GM12878 (cell line): ENCODE measurements at regions not wholly inside any gene's neighbourhood (a gene's known extent, or its start where the extent isn't known, plus 50 kb on each side); places are given as distances from the start of the nearest gene placed in this dataset.

Source experiments
- ATAC-seq: fragments of 200-7000 bp; cut with Tn5 transposase; 3 replicates; pipeline ENCODE4 v1.9.1; 2020; ENCODE audit warnings: mild to moderate bottlenecking, moderate library complexity
- BruUV-seq: library from RNA; stranded (reverse); fragments of 400-500 nt; replicated peaks from 2 replicates; lab custom pipeline; 2021; lab: Mats Ljungman, UMichigan
- CTCF ChIA-PET: fragments of 300-600 bp; sonication (Branson Sonifier 250); formaldehyde crosslinking; extraction: SDS; loops from one replicate; lab custom pipeline; 2021; ENCODE audit warnings: inconsistent platforms; lab: Yijun Ruan, JAX
- POLR2A ChIA-PET: fragments of 350-600 bp; formaldehyde crosslinking; extraction: SDS; loops from one replicate; lab custom pipeline; 2021; ENCODE audit warnings: inconsistent platforms; lab: Charles Lee
- RAD21 ChIA-PET: fragments of 300-600 bp; sonication (Branson Sonifier 250); formaldehyde crosslinking; loops from one replicate; lab custom pipeline; 2023; ENCODE audit warnings: antibody characterized with exemption; ENCODE audit not compliant: unreplicated experiment; lab: Charles Lee
- SMC1A ChIA-PET: fragments of 300-600 bp; sonication (Branson Sonifier 250); formaldehyde crosslinking; loops from one replicate; lab custom pipeline; 2023; ENCODE audit not compliant: unreplicated experiment, uncharacterized antibody; lab: Charles Lee
- DNase-seq: peaks from one replicate; pipeline ENCODE4 v3.0.0-alpha.2; 2011; ENCODE audit warnings: low read depth, low spot score
- FAIRE-seq: peaks from 3 replicates; lab custom pipeline; 2011; peaks lifted over from hg19 to GRCh38; lab: Jason Lieb, UNC
- H2AFZ ChIP-seq: 2 replicates; pipeline ENCODE4 v1.6.0; 2011; ENCODE audit warnings: low read depth, low read length, control low read depth; ENCODE audit not compliant: control insufficient read depth
- H3K27ac ChIP-seq: 2 replicates; pipeline ENCODE4 v1.5.1; 2011; ENCODE audit warnings: control low read depth; ENCODE audit not compliant: control insufficient read depth, insufficient read depth
- H3K27me3 ChIP-seq, 2 experiments: replicated peaks in 1 of 2; 2 replicates each; pipeline versions ENCODE4 v1.6.0 to v1.6.1; 2011; ENCODE audit warnings: low read length in 1 of 2; ENCODE audit not compliant: control insufficient read depth in 2 of 2, insufficient read depth in 2 of 2
- H3K36me3 ChIP-seq, 2 experiments: 2 replicates each; pipeline ENCODE4 v1.5.1; 2011; ENCODE audit warnings: low read length in 1 of 2; ENCODE audit not compliant: control insufficient read depth in 2 of 2, insufficient read depth in 2 of 2
- H3K4me1 ChIP-seq: 2 replicates; pipeline ENCODE4 v1.6.1; 2011; ENCODE audit warnings: mild to moderate bottlenecking, low read length, moderate library complexity, mixed read lengths; ENCODE audit not compliant: control insufficient read depth, insufficient read depth
- H3K4me2 ChIP-seq: 2 replicates; pipeline ENCODE4 v1.6.0; 2011; ENCODE audit warnings: control low read depth; ENCODE audit not compliant: control insufficient read depth, insufficient read depth
- H3K4me3 ChIP-seq: fragments of 200-600 bp; sonication (generic); 2 replicates; pipeline ENCODE4 v1.5.1; 2016
- H3K79me2 ChIP-seq: 2 replicates; pipeline ENCODE4 v1.6.0; 2011; ENCODE audit warnings: low read length; ENCODE audit not compliant: control insufficient read depth, insufficient read depth
- H3K9ac ChIP-seq: 2 replicates; pipeline ENCODE4 v1.8.0; 2011; ENCODE audit warnings: low read length, control low read depth, mixed read lengths; ENCODE audit not compliant: control insufficient read depth, insufficient read depth
- H3K9me3 ChIP-seq: replicated peaks from 3 replicates; pipeline ENCODE4 v1.5.1; 2011; ENCODE audit warnings: mild to moderate bottlenecking, low read length; ENCODE audit not compliant: control insufficient read depth, insufficient read depth
- H4K20me1 ChIP-seq: 2 replicates; pipeline ENCODE4 v1.6.0; 2011; ENCODE audit not compliant: control insufficient read depth, insufficient read depth
- BACH1 ChIP-seq: fragments of 450-650 bp; IDR thresholded peaks from 2 replicates; pipeline ENCODE4 v1.6.1; 2017; ENCODE audit warnings: mild to moderate bottlenecking, borderline replicate concordance
- CBX5 ChIP-seq: sonication (generic); IDR thresholded peaks from 2 replicates; pipeline ENCODE4 v1.6.1; 2016; ENCODE audit warnings: low read depth, moderate library complexity, mild to moderate bottlenecking, inconsistent platforms
- CHD2 ChIP-seq: IDR thresholded peaks from 2 replicates; pipeline ENCODE4 v1.6.1; 2011; ENCODE audit warnings: low read depth, low read length, improper control_type of control experiment, borderline replicate concordance
- EGR1 ChIP-seq, 2 experiments: IDR thresholded peaks; 1 replicate in 1 of 2; 2 replicates in 1 of 2; pipeline ENCODE4 v1.6.1; 2011 to 2012; ENCODE audit warnings: low read depth in 2 of 2, low read length in 2 of 2, borderline replicate concordance in 1 of 2, mild to moderate bottlenecking in 1 of 2, moderate library complexity in 1 of 2
- KLF5 ChIP-seq: fragments of 450-650 bp; IDR thresholded peaks from 2 replicates; pipeline ENCODE4 v1.6.1; 2014; ENCODE audit warnings: mild to moderate bottlenecking; ENCODE audit not compliant: partially characterized antibody
- NRF1 ChIP-seq: conservative IDR thresholded peaks from 2 replicates; pipeline ENCODE4 v1.6.1; 2011; ENCODE audit warnings: mild to moderate bottlenecking, low read depth, low read length, improper control_type of control experiment
- PAX5 ChIP-seq: IDR thresholded peaks from 2 replicates; pipeline ENCODE4 v1.6.1; 2011; ENCODE audit warnings: low read depth, low read length, borderline replicate concordance
- RELA ChIP-seq: fragments of 450-650 bp; IDR thresholded peaks from 2 replicates; pipeline ENCODE4 v1.8.0; 2014; ENCODE audit warnings: borderline replicate concordance; ENCODE audit not compliant: partially characterized antibody
- SMARCA5 ChIP-seq: fragments of 450-650 bp; IDR thresholded peaks from 2 replicates; pipeline ENCODE4 v1.6.1; 2017; ENCODE audit warnings: mild to moderate bottlenecking
- SREBF1 ChIP-seq: IDR thresholded peaks from 2 replicates; pipeline ENCODE4 v1.6.1; 2012; ENCODE audit warnings: mild to moderate bottlenecking, low read length
- WGBS: methylation state at CpG from one replicate; pipeline ENCODE4 v1.1.6; 2016; ENCODE audit warnings: low lambda C conversion rate; ENCODE audit not compliant: insufficient replicate concordance, insufficient coverage; ENCODE audit errors: missing lambda C conversion rate; 5-methylcytosine and 5-hydroxymethylcytosine counted together
- in situ Hi-C: fragments of 300-500 bp; cut with MboI; formaldehyde crosslinking; loops from 9 replicates; pipeline ENCODE4 v1.14.3; 2018; ENCODE audit warnings: mixed read lengths
- intact Hi-C: fragments of 100-400 bp; cut with micrococcal nuclease; formaldehyde crosslinking; loops from one replicate; pipeline ENCODE4 v1.14.2; 2022; ENCODE audit not compliant: unreplicated experiment
- TF ChIP-seq, protein P1 (sequence below): IDR thresholded peaks from 2 replicates; pipeline ENCODE4 v1.6.1; 2011; ENCODE audit warnings: mild to moderate bottlenecking, low read depth, low read length, moderate library complexity; ENCODE audit not compliant: insufficient replicate concordance
- TF ChIP-seq, protein P2 (sequence below): IDR thresholded peaks from 2 replicates; pipeline ENCODE4 v1.6.1; 2011; ENCODE audit warnings: low read depth, mild to moderate bottlenecking, low read length, moderate library complexity, borderline replicate concordance; ENCODE audit errors: extremely low read depth
- TF ChIP-seq, protein P3 (sequence below): fragments of 450-650 bp; IDR thresholded peaks from 2 replicates; pipeline ENCODE4 v1.6.1; 2018; ENCODE audit warnings: borderline replicate concordance, mild to moderate bottlenecking; ENCODE audit not compliant: partially characterized antibody

DNA sequence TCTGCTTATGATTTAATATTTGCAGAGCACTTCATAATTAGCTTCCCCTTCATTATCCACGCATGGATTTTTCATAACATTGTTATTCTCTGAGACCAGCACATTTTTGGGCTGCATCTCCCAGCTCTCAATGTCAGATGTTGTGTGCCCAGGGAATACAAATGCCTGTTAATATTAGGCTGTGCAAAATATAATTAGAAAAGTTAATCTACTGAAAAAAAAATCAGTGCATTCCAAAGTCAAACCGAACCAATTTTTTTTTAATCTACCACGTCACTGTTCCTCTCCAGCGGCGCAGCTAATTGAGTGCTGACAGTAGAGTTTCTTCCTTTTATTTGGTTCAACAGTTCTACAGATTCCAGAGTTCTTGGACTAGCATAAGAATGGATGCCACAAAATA lies 191.0 kb upstream of the RGS6 start:
- Histone ChIP-seq H3K4me3 (no peak overlapping the region), H2AFZ (no peak overlapping the region), H3K36me3 (peaks cover 17 to 20% of the 10 kb centered on the region in 2 experiments; a peak in 3 of 4 replicates), H3K4me2 (no peak overlapping the region), H4K20me1 (no peaks in the 10 kb centered on the region), H3K9me3 (no peaks in the 10 kb centered on the region), H3K27me3 (no peaks in the 10 kb centered on the region), H3K27ac (no peak overlapping the region), H3K4me1 (no peaks in the 10 kb centered on the region), H3K9ac (no peak overlapping the region), H3K79me2 (no peaks in the 10 kb centered on the region)
- ChIA-PET SMC1A (interaction anchor here (0.6 to 4.4 kb wide), 7 partner anchors 9 to 609 kb away, joined by 3 to 15 read pairs (median 3); no protein-coding TSS in a partner anchor), RAD21 (interaction anchor here (0.8 kb wide), 1 partner anchor 9 kb away, joined by 3 read pairs; no protein-coding TSS in a partner anchor), POLR2A (no interaction called here), CTCF (interaction anchor here (1.0 to 2.7 kb wide), 3 partner anchors 10 to 637 kb away, joined by 3 to 8 read pairs (median 6); no protein-coding TSS in a partner anchor)
- ATAC-seq (no peak), DNase-seq (no peak), FAIRE-seq (no peak)
- TF ChIP-seq, protein P1, sequence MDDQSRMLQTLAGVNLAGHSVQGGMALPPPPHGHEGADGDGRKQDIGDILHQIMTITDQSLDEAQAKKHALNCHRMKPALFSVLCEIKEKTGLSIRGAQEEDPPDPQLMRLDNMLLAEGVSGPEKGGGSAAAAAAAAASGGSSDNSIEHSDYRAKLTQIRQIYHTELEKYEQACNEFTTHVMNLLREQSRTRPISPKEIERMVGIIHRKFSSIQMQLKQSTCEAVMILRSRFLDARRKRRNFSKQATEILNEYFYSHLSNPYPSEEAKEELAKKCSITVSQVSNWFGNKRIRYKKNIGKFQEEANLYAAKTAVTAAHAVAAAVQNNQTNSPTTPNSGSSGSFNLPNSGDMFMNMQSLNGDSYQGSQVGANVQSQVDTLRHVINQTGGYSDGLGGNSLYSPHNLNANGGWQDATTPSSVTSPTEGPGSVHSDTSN = no peak
- no peak for TF ChIP-seq CBX5
- in situ Hi-C loops (no loop called here), intact Hi-C loops (no loop called here)
- BruUV-seq = no TSS peak
- 99% methylated on average over 5 of the region's 5 CpGs for WGBS

- no peak for DNase-seq
- no TSS peak for BruUV-seq
- H3K4me3 ChIP-seq = no peak overlapping the region
- H3K4me2 ChIP-seq = no peak overlapping the region
- peaks cover under 1% of the 10 kb centered on the region; the same call in 1 of the 3 replicates for H3K9me3 ChIP-seq
- ChIA-PET RAD21 (no interaction called here), POLR2A (no interaction called here), SMC1A (interaction anchor here (0.7 kb wide), 1 partner anchor 188 kb away, joined by 3 read pairs; no protein-coding TSS in a partner anchor), CTCF (interaction anchor here (1.0 kb wide), 1 partner anchor 604 kb away, joined by 4 read pairs; no protein-coding TSS in a partner anchor)
- H3K4me1 ChIP-seq = no peaks in the 10 kb centered on the region
- no peak overlapping the region for H3K27ac ChIP-seq
- no peaks in the 10 kb centered on the region for H3K79me2 ChIP-seq
- 97% methylated on average over 6 of the region's 6 CpGs for WGBS
- H3K36me3 ChIP-seq = peaks cover 10 to 13% of the 10 kb centered on the region in 2 experiments; a peak in 3 of 4 replicates
- in situ Hi-C loops = no loop called here
- H3K27me3 ChIP-seq = no peaks in the 10 kb centered on the region
- H2AFZ ChIP-seq = no peak overlapping the region
- FAIRE-seq = no peak
- intact Hi-C loops = no loop called here
- ATAC-seq = no peak
- H4K20me1 ChIP-seq = no peaks in the 10 kb centered on the region
- no peak overlapping the region for H3K9ac ChIP-seq
- no peak for TF ChIP-seq RELA
- no peak for TF ChIP-seq BACH1
- TF ChIP-seq NRF1 = no peak
- TF ChIP-seq, protein P2, sequence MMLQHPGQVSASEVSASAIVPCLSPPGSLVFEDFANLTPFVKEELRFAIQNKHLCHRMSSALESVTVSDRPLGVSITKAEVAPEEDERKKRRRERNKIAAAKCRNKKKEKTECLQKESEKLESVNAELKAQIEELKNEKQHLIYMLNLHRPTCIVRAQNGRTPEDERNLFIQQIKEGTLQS = no peak
- TF ChIP-seq, protein P3, sequence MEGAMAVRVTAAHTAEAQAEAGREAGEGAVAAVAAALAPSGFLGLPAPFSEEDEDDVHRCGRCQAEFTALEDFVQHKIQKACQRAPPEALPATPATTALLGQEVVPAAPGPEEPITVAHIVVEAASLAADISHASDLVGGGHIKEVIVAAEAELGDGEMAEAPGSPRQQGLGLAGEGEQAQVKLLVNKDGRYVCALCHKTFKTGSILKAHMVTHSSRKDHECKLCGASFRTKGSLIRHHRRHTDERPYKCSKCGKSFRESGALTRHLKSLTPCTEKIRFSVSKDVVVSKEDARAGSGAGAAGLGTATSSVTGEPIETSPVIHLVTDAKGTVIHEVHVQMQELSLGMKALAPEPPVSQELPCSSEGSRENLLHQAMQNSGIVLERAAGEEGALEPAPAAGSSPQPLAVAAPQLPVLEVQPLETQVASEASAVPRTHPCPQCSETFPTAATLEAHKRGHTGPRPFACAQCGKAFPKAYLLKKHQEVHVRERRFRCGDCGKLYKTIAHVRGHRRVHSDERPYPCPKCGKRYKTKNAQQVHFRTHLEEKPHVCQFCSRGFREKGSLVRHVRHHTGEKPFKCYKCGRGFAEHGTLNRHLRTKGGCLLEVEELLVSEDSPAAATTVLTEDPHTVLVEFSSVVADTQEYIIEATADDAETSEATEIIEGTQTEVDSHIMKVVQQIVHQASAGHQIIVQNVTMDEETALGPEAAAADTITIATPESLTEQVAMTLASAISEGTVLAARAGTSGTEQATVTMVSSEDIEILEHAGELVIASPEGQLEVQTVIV = no peak
- no peak for TF ChIP-seq KLF5
- no peak for TF ChIP-seq EGR1 (IDR thresholded peaks at IDR 0.05; ENCODE audit: borderline replicate concordance in 1 of 2, low read depth in 2 of 2, low read length in 2 of 2)
- TF ChIP-seq CHD2 = no peak
- no peak for TF ChIP-seq SMARCA5
- no peak for TF ChIP-seq SREBF1
- no peak for TF ChIP-seq PAX5
Observed at GRCh38 chr14:71742485-71742884, 189.7 kb upstream of the RGS6 start.
